ENCODE measurements at regions not wholly inside any gene's neighbourhood (a gene's known extent, or its start where the extent isn't known, plus 50 kb on each side); places are given as distances from the start of the nearest gene placed in this dataset.
"Not testable (repeated sequence)": the region's sequence is repeated elsewhere in the genome, so short reads cannot be mapped to it uniquely, and the experiment has no call there.

- Histone ChIP-seq H3K9ac (ENCODE audit: low read depth in 1 of 2, low read length in 2 of 2) (no peak overlapping the region), H3K4me3 (ENCODE audit: low read depth in 1 of 2, low read length in 2 of 2) (no peak overlapping the region), H3K36me3 (ENCODE audit: control insufficient read depth in 1 of 2, insufficient read depth in 2 of 2, low read length in 2 of 2) (no peaks in the 10 kb centered on the region), H3K27ac (ENCODE audit: low read depth, low read length) (no peak overlapping the region), H3K9me3 (ENCODE audit: control insufficient read depth in 1 of 2, low read length in 2 of 2) (no peaks in the 10 kb centered on the region), H3K4me1 (ENCODE audit: control insufficient read depth in 1 of 2, insufficient read depth in 2 of 2, low read length in 2 of 2) (no peaks in the 10 kb centered on the region), H3K27me3 (ENCODE audit: control insufficient read depth in 1 of 2, insufficient read depth in 2 of 2, low read length in 2 of 2) (no peaks in the 10 kb centered on the region)
Measured at GRCh38 chr5:90338712-90339372, 70.7 kb downstream of the CETN3 start.

DNA sequence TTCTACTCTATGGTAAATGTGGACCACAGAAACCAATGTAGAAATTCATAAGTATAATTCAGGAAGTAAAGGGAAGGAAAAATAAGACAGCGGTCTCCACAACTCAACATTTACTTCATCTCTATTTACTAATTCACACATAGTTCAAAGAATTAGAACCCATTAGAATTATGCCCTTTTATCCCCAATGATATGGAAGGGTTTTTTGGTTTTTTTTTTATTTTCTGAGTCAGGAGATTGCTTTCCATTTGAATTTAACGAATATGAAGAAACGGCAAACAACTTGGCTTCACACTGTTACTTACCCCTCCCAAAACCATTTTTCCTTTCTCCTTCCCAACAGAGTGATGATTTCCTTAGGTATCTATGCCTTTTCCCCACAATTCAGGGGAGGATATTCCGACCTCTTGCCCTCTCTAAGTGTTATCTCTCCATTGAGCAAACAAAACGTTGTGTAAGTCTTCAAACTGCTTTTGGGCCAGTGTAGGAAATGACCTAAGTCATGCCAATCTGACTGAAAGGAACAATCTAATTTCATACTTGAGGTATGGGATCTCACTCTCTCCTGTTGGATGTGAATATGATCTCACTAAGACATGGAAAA is 72.0 kb downstream of the CETN3 start:
- H3K9me3 ChIP-seq (ENCODE audit: control insufficient read depth in 1 of 2, low read length in 2 of 2): no peaks in the 10 kb centered on the region
- no peak overlapping the region for H3K9ac ChIP-seq (ENCODE audit: low read depth in 1 of 2, low read length in 2 of 2)

DNA sequence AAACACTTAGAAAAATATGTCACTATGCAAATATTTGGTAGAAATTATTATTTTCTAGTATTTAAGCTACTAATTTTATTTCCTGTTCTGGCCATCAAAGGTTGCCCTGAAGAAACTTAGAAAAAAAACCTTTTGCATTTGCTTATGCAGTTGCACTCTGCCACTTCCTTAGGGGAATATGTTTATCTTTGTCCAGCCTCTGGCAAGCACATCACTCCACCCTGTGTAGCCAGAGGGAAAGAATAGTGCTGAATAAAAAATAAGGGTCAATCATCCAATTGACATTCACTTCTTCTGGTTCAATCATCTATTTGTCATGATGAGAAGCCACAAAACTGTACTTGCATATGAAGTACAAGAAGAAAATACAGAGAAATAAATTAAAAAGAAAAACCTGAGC is 72.8 kb downstream of the CETN3 start:
- no peaks in the 10 kb centered on the region for H3K36me3 ChIP-seq (ENCODE audit: control insufficient read depth in 1 of 2, insufficient read depth in 2 of 2, low read length in 2 of 2)
- H3K27me3 ChIP-seq (ENCODE audit: control insufficient read depth in 1 of 2, insufficient read depth in 2 of 2, low read length in 2 of 2): no peaks in the 10 kb centered on the region
- no peak overlapping the region for H3K27ac ChIP-seq (ENCODE audit: low read depth, low read length)
- no peaks in the 10 kb centered on the region for H3K4me1 ChIP-seq (ENCODE audit: control insufficient read depth in 1 of 2, insufficient read depth in 2 of 2, low read length in 2 of 2)
- no peaks in the 10 kb centered on the region for H3K9me3 ChIP-seq (ENCODE audit: control insufficient read depth in 1 of 2, low read length in 2 of 2)
- no peak overlapping the region for H3K9ac ChIP-seq (ENCODE audit: low read depth in 1 of 2, low read length in 2 of 2)
- H3K4me3 ChIP-seq (ENCODE audit: low read depth in 1 of 2, low read length in 2 of 2): no peak overlapping the region

More for the DNA sequence above, 72.0 kb downstream of the CETN3 start:
- no peaks in the 10 kb centered on the region for H3K36me3 ChIP-seq (ENCODE audit: control insufficient read depth in 1 of 2, insufficient read depth in 2 of 2, low read length in 2 of 2)
- no peaks in the 10 kb centered on the region for H3K4me1 ChIP-seq (ENCODE audit: control insufficient read depth in 1 of 2, insufficient read depth in 2 of 2, low read length in 2 of 2)
- H3K27ac ChIP-seq (ENCODE audit: low read depth, low read length): no peak overlapping the region
- H3K27me3 ChIP-seq (ENCODE audit: control insufficient read depth in 1 of 2, insufficient read depth in 2 of 2, low read length in 2 of 2): no peaks in the 10 kb centered on the region
- H3K4me3 ChIP-seq (ENCODE audit: low read depth in 1 of 2, low read length in 2 of 2): no peak overlapping the region

- Histone ChIP-seq H3K27me3 (ENCODE audit: control insufficient read depth in 1 of 2, insufficient read depth in 2 of 2, low read length in 2 of 2) (no peaks in the 10 kb centered on the region), H3K36me3 (ENCODE audit: control insufficient read depth in 1 of 2, insufficient read depth in 2 of 2, low read length in 2 of 2) (no peaks in the 10 kb centered on the region), H3K27ac (ENCODE audit: low read depth, low read length) (no peak overlapping the region), H3K9ac (ENCODE audit: low read depth in 1 of 2, low read length in 2 of 2) (no peak overlapping the region), H3K4me3 (ENCODE audit: low read depth in 1 of 2, low read length in 2 of 2) (no peak overlapping the region), H3K9me3 (ENCODE audit: control insufficient read depth in 1 of 2, low read length in 2 of 2) (no peaks in the 10 kb centered on the region), H3K4me1 (ENCODE audit: control insufficient read depth in 1 of 2, insufficient read depth in 2 of 2, low read length in 2 of 2) (no peaks in the 10 kb centered on the region)
Measured at GRCh38 chr5:90334741-90335140, 74.8 kb downstream of the CETN3 start.

- no peak overlapping the region for H3K9ac ChIP-seq (ENCODE audit: low read depth in 1 of 2, low read length in 2 of 2)
- no peak overlapping the region for H3K27ac ChIP-seq (ENCODE audit: low read depth, low read length)
- no peak overlapping the region for H3K4me3 ChIP-seq (ENCODE audit: low read depth in 1 of 2, low read length in 2 of 2)
- H3K36me3 ChIP-seq (ENCODE audit: control insufficient read depth in 1 of 2, insufficient read depth in 2 of 2, low read length in 2 of 2): no peaks in the 10 kb centered on the region
- no peaks in the 10 kb centered on the region for H3K4me1 ChIP-seq (ENCODE audit: control insufficient read depth in 1 of 2, insufficient read depth in 2 of 2, low read length in 2 of 2)
- no peaks in the 10 kb centered on the region for H3K27me3 ChIP-seq (ENCODE audit: control insufficient read depth in 1 of 2, insufficient read depth in 2 of 2, low read length in 2 of 2)
- no peaks in the 10 kb centered on the region for H3K9me3 ChIP-seq (ENCODE audit: control insufficient read depth in 1 of 2, low read length in 2 of 2)
Measured at GRCh38 chr5:90329911-90330310, 79.6 kb downstream of the CETN3 start.

DNA sequence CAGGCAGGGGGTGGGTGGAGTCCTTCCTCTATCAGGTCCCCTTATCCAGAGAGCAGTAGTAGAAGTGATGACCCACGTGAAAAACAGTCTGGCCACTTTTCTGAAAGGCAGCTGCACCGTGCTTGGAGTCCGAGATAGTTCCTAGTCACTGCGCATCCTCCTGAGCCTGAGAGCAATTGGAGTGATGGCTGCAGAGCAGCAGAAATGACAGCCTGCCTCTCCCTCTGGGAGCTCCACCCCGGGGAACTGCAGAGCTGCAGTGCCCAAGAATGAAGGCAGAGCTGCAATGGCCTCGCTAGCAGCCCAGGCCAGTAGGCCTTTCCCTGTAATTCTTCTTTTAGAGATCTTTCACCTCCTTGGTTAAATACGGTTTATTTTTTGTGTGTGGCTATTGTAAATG is 82.6 kb downstream of the CETN3 start:
- H3K27me3 ChIP-seq (ENCODE audit: control insufficient read depth in 1 of 2, insufficient read depth in 2 of 2, low read length in 2 of 2): no peaks in the 10 kb centered on the region
- no peaks in the 10 kb centered on the region for H3K4me1 ChIP-seq (ENCODE audit: control insufficient read depth in 1 of 2, insufficient read depth in 2 of 2, low read length in 2 of 2)
- no peak overlapping the region for H3K4me3 ChIP-seq (ENCODE audit: low read depth in 1 of 2, low read length in 2 of 2)
- H3K27ac ChIP-seq (ENCODE audit: low read depth, low read length): no peak overlapping the region
- H3K36me3 ChIP-seq (ENCODE audit: control insufficient read depth in 1 of 2, insufficient read depth in 2 of 2, low read length in 2 of 2): no peaks in the 10 kb centered on the region
- H3K9ac ChIP-seq (ENCODE audit: low read depth in 1 of 2, low read length in 2 of 2): no peak overlapping the region
- no peaks in the 10 kb centered on the region for H3K9me3 ChIP-seq (ENCODE audit: control insufficient read depth in 1 of 2, low read length in 2 of 2)

DNA sequence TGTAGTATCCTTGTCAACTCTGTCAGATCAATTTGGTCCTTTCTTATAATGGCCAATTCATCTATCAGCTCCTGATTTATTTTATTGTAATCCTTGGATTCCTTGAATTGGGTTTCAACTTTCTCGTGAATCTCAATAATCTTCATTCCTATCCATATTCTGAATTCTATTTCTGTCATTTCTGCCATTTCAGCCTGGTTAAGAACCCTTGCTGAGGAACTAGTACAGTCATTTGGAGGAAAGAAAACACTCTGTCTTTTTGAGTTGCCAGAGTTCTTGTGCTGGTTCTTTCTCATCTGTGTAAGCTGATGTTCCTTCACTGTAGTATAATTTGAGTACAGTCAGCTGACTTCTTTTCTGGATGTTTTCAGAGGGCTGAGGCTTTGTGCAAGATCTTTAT is 84.5 kb downstream of the CETN3 start:
- no peaks in the 10 kb centered on the region for H3K36me3 ChIP-seq (ENCODE audit: control insufficient read depth in 1 of 2, insufficient read depth in 2 of 2, low read length in 2 of 2)
- no peak overlapping the region for H3K4me3 ChIP-seq (ENCODE audit: low read depth in 1 of 2, low read length in 2 of 2)
- peaks cover 0 to 3% of the 10 kb centered on the region in 2 donors for H3K9me3 ChIP-seq (ENCODE audit: control insufficient read depth in 1 of 2, low read length in 2 of 2)
- no peaks in the 10 kb centered on the region for H3K27me3 ChIP-seq (ENCODE audit: control insufficient read depth in 1 of 2, insufficient read depth in 2 of 2, low read length in 2 of 2)
- H3K9ac ChIP-seq (ENCODE audit: low read depth in 1 of 2, low read length in 2 of 2): no peak overlapping the region
- H3K4me1 ChIP-seq (ENCODE audit: control insufficient read depth in 1 of 2, insufficient read depth in 2 of 2, low read length in 2 of 2): no peaks in the 10 kb centered on the region
- H3K27ac ChIP-seq (ENCODE audit: low read depth, low read length): no peak overlapping the region

GRCh38 chr5:90320348-90320747 is 89.2 kb downstream of the CETN3 start:
- H3K27ac ChIP-seq (ENCODE audit: low read depth, low read length); H3K27me3 ChIP-seq (ENCODE audit: control insufficient read depth in 1 of 2, insufficient read depth in 2 of 2, low read length in 2 of 2); H3K9ac ChIP-seq (ENCODE audit: low read depth in 1 of 2, low read length in 2 of 2); H3K4me3 ChIP-seq (ENCODE audit: low read depth in 1 of 2, low read length in 2 of 2); H3K9me3 ChIP-seq (ENCODE audit: control insufficient read depth in 1 of 2, low read length in 2 of 2); H3K36me3 ChIP-seq (ENCODE audit: control insufficient read depth in 1 of 2, insufficient read depth in 2 of 2, low read length in 2 of 2); H3K4me1 ChIP-seq (ENCODE audit: control insufficient read depth in 1 of 2, insufficient read depth in 2 of 2, low read length in 2 of 2): not testable (repeated sequence)

DNA sequence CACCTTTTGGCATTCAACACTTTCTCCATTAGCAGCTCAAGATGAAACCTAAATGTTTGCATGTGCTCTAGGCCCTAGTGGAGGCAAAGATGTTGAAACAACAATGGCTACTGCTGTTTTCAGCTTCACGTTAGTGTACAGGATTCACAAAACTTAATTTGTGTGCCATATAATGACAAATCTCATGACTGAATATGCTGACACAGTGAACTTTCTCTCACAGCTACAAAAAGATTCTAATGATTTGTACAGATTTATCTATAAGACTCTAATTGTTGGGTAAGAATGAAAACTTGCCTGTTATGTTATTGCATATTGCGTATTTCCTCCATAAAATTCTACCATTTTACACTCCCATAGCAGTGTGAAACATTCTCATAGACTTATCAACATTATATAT is 97.5 kb downstream of the CETN3 start:
- H3K9ac ChIP-seq (ENCODE audit: low read depth in 1 of 2, low read length in 2 of 2): no peak overlapping the region
- no peaks in the 10 kb centered on the region for H3K36me3 ChIP-seq (ENCODE audit: control insufficient read depth in 1 of 2, insufficient read depth in 2 of 2, low read length in 2 of 2)
- no peak overlapping the region for H3K27ac ChIP-seq (ENCODE audit: low read depth, low read length)
- no peak overlapping the region for H3K4me3 ChIP-seq (ENCODE audit: low read depth in 1 of 2, low read length in 2 of 2)
- H3K4me1 ChIP-seq (ENCODE audit: control insufficient read depth in 1 of 2, insufficient read depth in 2 of 2, low read length in 2 of 2): no peaks in the 10 kb centered on the region
- no peaks in the 10 kb centered on the region for H3K27me3 ChIP-seq (ENCODE audit: control insufficient read depth in 1 of 2, insufficient read depth in 2 of 2, low read length in 2 of 2)
- H3K9me3 ChIP-seq (ENCODE audit: control insufficient read depth in 1 of 2, low read length in 2 of 2): no peaks in the 10 kb centered on the region

DNA sequence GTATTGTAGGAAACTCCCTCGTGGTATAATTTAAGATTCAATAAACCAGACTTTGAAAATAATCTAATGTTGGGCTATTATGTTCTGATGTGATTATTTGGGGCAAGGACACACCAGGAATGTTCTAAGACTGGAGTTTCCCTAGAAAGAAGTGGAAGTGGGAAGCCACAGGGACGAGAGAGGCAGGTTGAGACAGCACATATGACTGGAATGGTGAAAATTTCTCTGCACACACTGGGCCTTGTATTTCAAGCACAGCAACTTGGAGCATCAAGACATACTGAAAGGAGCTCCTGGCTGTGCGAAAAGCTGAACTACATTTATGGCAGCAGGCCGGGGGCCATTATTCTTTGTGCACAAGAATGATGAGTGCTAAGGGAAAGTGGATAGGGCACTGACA is 98.2 kb downstream of the CETN3 start:
- no peaks in the 10 kb centered on the region for H3K4me1 ChIP-seq (ENCODE audit: control insufficient read depth in 1 of 2, insufficient read depth in 2 of 2, low read length in 2 of 2)
- H3K9me3 ChIP-seq (ENCODE audit: control insufficient read depth in 1 of 2, low read length in 2 of 2): no peaks in the 10 kb centered on the region
- H3K36me3 ChIP-seq (ENCODE audit: control insufficient read depth in 1 of 2, insufficient read depth in 2 of 2, low read length in 2 of 2): no peaks in the 10 kb centered on the region
- H3K27ac ChIP-seq (ENCODE audit: low read depth, low read length): no peak overlapping the region
- no peaks in the 10 kb centered on the region for H3K27me3 ChIP-seq (ENCODE audit: control insufficient read depth in 1 of 2, insufficient read depth in 2 of 2, low read length in 2 of 2)
- H3K4me3 ChIP-seq (ENCODE audit: low read depth in 1 of 2, low read length in 2 of 2): no peak overlapping the region
- no peak overlapping the region for H3K9ac ChIP-seq (ENCODE audit: low read depth in 1 of 2, low read length in 2 of 2)
